ENCODE measurements at regions not wholly inside any gene's neighbourhood (a gene's known extent, or its start where the extent isn't known, plus 50 kb on each side); places are given as distances from the start of the nearest gene placed in this dataset.

- Histone ChIP-seq H3K27ac (ENCODE audit: insufficient read depth, low read depth, low read length) (no peak overlapping the region), H3K9ac (replicated peaks; ENCODE audit: extremely low read depth, insufficient read depth, low read length) (no peak overlapping the region), H3K79me2 (ENCODE audit: control insufficient read depth, insufficient read depth, low read length) (no peaks in the 10 kb centered on the region), H3K4me1 (ENCODE audit: control insufficient read depth, extremely low read depth, insufficient read depth, low read length) (no peaks in the 10 kb centered on the region), H2AFZ (ENCODE audit: low read depth, low read length) (no peak overlapping the region), H3K27me3 (ENCODE audit: control insufficient read depth in 2 of 2, insufficient read depth in 2 of 2, low read length in 2 of 2) (no peaks in the 10 kb centered on the region), H3K9me1 (replicated peaks; ENCODE audit: control insufficient read depth, extremely low read depth, insufficient read depth, low read length) (no peaks in the 10 kb centered on the region), H3K9me3 (replicated peaks; ENCODE audit: control insufficient read depth, insufficient read depth, low read length) (no peaks in the 10 kb centered on the region), H4K20me1 (replicated peaks; ENCODE audit: control insufficient read depth, extremely low read depth, insufficient read depth, low read length) (no peaks in the 10 kb centered on the region), H3K4me3 (replicated peaks in 1 of 3; ENCODE audit: insufficient read depth in 1 of 3, low read depth in 1 of 3, low read length in 3 of 3) (no peak overlapping the region), H3K4me2 (ENCODE audit: insufficient read depth, low read length) (no peak overlapping the region), H3K36me3 (ENCODE audit: control insufficient read depth in 2 of 2, extremely low read depth in 1 of 2, insufficient read depth in 2 of 2, low read length in 2 of 2) (no peaks in the 10 kb centered on the region)
- TF ChIP-seq POLR2A (IDR thresholded peaks at IDR 0.05; ENCODE audit: low read depth, low read length) (no peak), JUN (IDR thresholded peaks at IDR 0.05; ENCODE audit: borderline replicate concordance, insufficient read depth, insufficient read length, low read depth) (no peak), EZH2 (IDR thresholded peaks at IDR 0.05; ENCODE audit: borderline replicate concordance, low read depth, low read length, severe bottlenecking) (no peak), MAX (IDR thresholded peaks at IDR 0.05; ENCODE audit: insufficient read depth, insufficient read length) (no peak), FOS (IDR thresholded peaks at IDR 0.05; ENCODE audit: borderline replicate concordance, insufficient read depth, low read length) (no peak), GATA2 (IDR thresholded peaks at IDR 0.05; ENCODE audit: insufficient read depth, insufficient read length, low read depth, low read length) (no peak), MYC (IDR thresholded peaks at IDR 0.05; ENCODE audit: low read depth, low read length) (no peak), CTCF (IDR thresholded peaks at IDR 0.05; ENCODE audit: extremely low read depth in 1 of 2, insufficient read depth in 1 of 2, low read depth in 1 of 2, low read length in 2 of 2) (no peak), POLR2AphosphoS5 (IDR thresholded peaks at IDR 0.05; ENCODE audit: insufficient read depth, low read depth, low read length) (no peak)
- ChIA-PET POLR2A (no interaction called here), CTCF (interaction anchor here (1.0 to 1.5 kb wide), 2 partner anchors 8 to 1932 kb away, joined by 3 read pairs; no protein-coding TSS in a partner anchor)
- FAIRE-seq (no peak), DNase-seq (ENCODE audit: low read depth, low spot score) (no peak)
- dilution Hi-C loops (cut with MboI; ENCODE audit: extremely low pct_ligation_motif_present, low sequenced_read_pairs) (no loop called here), intact Hi-C loops (cut with micrococcal nuclease) (no loop called here)
- BruUV-seq (replicated peaks): no TSS peak
Measured at GRCh38 chr5:101036778-101037177, 133.7 kb upstream of the ST8SIA4 start.
